GM12875 (cell line): ENCODE measurements at regions not wholly inside any gene's neighbourhood (a gene's known extent, or its start where the extent isn't known, plus 50 kb on each side); places are given as distances from the start of the nearest gene placed in this dataset.

Experiments
- H3K4me3 ChIP-seq: one replicate; pipeline ENCODE4 v1.5.1; 2011; ENCODE audit warnings: low read depth, low read length, control low read depth
- CTCF ChIP-seq: IDR thresholded peaks from 2 replicates; pipeline ENCODE4 v1.5.1; 2011; ENCODE audit warnings: low read depth, mild to moderate bottlenecking, control low read depth, inconsistent platforms, low read length, moderate library complexity, borderline replicate concordance; ENCODE audit not compliant: insufficient read depth

GRCh38 chr10:123428391-123428790 is 237.8 kb upstream of the GPR26 start:
- no peak overlapping the region for H3K4me3 ChIP-seq
- no peak for TF ChIP-seq CTCF

DNA sequence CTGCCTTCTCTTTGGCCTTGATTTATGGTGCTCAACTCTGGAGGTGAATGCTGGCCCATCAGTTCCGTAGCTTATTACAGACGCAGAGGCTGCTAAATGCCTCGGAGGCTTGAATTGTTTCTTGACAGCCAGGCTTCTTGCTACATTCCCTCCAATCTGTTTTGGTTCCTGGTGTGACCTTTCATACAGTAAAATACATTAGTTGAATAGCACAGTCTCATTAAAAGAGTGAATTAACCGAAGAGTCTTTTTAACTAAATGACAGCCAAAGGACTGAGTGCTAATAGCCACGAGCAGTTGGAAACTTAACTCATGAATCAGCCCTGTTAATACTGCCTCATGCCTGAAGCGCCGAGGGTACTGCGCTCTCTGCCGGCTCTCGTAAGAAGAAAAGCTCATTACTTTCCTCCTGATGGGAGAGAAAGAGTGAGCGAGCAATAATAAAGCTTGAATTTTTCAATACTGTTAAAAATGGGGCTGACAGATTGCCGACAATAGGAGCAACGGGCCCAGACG is 236.4 kb upstream of the GPR26 start:
- TF ChIP-seq CTCF: no peak
- H3K4me3 ChIP-seq: no peak overlapping the region

GRCh38 chr10:123433539-123433938 is 232.6 kb upstream of the GPR26 start:
- TF ChIP-seq CTCF: no peak
- no peak overlapping the region for H3K4me3 ChIP-seq

GRCh38 chr10:123434435-123435039 is 231.6 kb upstream of the GPR26 start:
- H3K4me3 ChIP-seq: no peak overlapping the region
- TF ChIP-seq CTCF: no peak

DNA sequence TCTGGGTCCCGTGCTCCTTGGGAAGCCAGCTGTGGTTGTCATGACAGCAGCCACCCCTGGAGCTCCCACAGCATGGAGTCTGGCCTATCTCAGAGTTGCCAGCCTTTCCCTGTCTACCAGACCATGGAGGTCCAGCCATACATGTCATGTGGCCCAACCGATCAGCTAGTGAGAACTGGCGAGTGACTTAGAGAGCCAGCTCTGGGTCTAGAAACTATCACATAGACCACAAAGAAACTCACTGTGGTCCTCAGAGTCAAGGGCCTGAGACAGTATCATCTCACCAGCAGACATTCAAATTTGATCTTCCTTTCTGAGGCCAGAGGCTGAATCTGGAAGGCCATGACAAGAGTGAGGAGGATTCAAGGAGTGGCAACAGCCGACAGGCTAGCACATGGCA is 223.3 kb upstream of the GPR26 start:
- no peak overlapping the region for H3K4me3 ChIP-seq
- TF ChIP-seq CTCF: no peak

- no peak for TF ChIP-seq CTCF
- H3K4me3 ChIP-seq: no peak overlapping the region
Measured at GRCh38 chr10:123443924-123444323, 222.2 kb upstream of the GPR26 start.

DNA sequence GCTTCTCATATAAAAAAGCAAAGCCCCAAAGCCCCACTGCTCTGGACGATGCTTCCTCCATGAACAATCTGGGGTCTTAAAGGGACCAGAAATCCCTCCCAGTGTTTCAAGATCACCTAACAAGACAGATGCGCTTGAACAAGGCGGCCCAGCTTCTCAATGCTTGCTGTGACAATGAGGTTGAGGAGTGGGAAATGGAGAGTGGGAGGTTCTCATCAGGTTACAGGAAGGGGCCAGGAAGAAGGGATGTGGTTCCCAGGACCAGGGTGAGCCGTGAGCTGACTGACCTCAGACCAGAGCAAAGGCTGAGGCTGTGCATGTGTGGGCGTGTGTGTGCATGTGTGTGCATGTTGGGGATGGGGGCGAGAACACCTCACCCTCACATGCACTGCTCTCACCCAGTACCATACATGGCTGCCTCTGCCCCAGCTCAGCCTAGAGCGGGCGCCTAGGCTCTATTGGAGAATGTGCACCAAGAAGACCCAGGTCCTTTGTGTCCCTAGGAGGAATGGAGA is 220.8 kb upstream of the GPR26 start:
- no peak for TF ChIP-seq CTCF
- H3K4me3 ChIP-seq: no peak overlapping the region
